NCI-H510A treated with DMSO at 0.1 percent for 48 hours (cell line): ENCODE measurements at regions not wholly inside any gene's neighbourhood (a gene's known extent, or its start where the extent isn't known, plus 50 kb on each side); places are given as distances from the start of the nearest gene placed in this dataset.

Experiments
- DNase-seq: peaks from one replicate; lab custom pipeline; 2025; lab: John Stamatoyannopoulos, UW

GRCh38 chr9:86531273-86531970 is 177.2 kb upstream of the TUT7 start:
- DNase-seq: no peak

GRCh38 chr9:86529496-86530275 is 175.5 kb upstream of the TUT7 start:
- no peak for DNase-seq

GRCh38 chr9:86526021-86526420 is 171.8 kb upstream of the TUT7 start:
- no peak for DNase-seq

GRCh38 chr9:86525182-86525581 is 171.0 kb upstream of the TUT7 start:
- no peak for DNase-seq

GRCh38 chr9:86521977-86522376 is 167.8 kb upstream of the TUT7 start:
- DNase-seq: no peak

- DNase-seq: no peak
Measured at GRCh38 chr9:86521322-86521721, 167.1 kb upstream of the TUT7 start.

- DNase-seq: no peak
Measured at GRCh38 chr9:86519066-86519615, 164.9 kb upstream of the TUT7 start.

- DNase-seq: no peak
Measured at GRCh38 chr9:86517475-86517874, 163.3 kb upstream of the TUT7 start.

GRCh38 chr9:86516564-86516963 is 162.4 kb upstream of the TUT7 start:
- no peak for DNase-seq

GRCh38 chr9:86515221-86515620 is 161.0 kb upstream of the TUT7 start:
- DNase-seq: no peak

- DNase-seq: no peak
Measured at GRCh38 chr9:86513429-86513828, 159.2 kb upstream of the TUT7 start.

- no peak for DNase-seq
Measured at GRCh38 chr9:86512929-86513328, 158.7 kb upstream of the TUT7 start.

- no peak for DNase-seq
Measured at GRCh38 chr9:86511614-86512360, 157.6 kb upstream of the TUT7 start.

- DNase-seq: no peak
Measured at GRCh38 chr9:86508208-86508903, 154.1 kb upstream of the TUT7 start.

GRCh38 chr9:86507212-86507630 is 153.0 kb upstream of the TUT7 start:
- DNase-seq: no peak

- DNase-seq: no peak
Measured at GRCh38 chr9:86503942-86504341, 149.7 kb upstream of the TUT7 start.

- DNase-seq: no peak
Measured at GRCh38 chr9:86503314-86503713, 149.1 kb upstream of the TUT7 start.

- no peak for DNase-seq
Measured at GRCh38 chr9:86500667-86501435, 146.6 kb upstream of the TUT7 start.

- DNase-seq: no peak
Measured at GRCh38 chr9:86500031-86500430, 145.8 kb upstream of the TUT7 start.

GRCh38 chr9:86494644-86495111 is 140.5 kb upstream of the TUT7 start:
- no peak for DNase-seq
